ENCODE measurements at regions not wholly inside any gene's neighbourhood (a gene's known extent, or its start where the extent isn't known, plus 50 kb on each side); places are given as distances from the start of the nearest gene placed in this dataset.
"Not testable (repeated sequence)": the region's sequence is repeated elsewhere in the genome, so short reads cannot be mapped to it uniquely, and the experiment has no call there.

DNA sequence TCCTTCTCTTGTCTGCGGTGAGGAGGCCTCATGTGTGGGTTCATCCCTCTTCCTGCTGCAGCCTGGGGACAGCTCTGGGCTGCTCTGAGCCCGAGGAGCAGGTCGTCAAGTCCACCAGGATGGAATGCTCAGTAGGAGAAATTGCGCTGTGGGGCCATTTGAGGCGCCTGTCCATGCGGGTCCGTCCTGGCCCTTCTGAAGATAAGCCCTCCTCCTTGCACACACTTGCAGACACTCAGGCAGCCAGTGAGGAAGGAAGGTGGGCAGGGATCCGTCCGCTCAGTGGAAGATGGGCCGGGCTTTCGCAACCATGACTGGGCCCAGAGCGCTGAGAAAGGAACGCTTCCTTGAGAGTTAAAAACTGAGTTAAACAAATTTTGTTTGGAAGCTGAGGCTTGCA is 356.8 kb downstream of the GLRX3 start:
- DNase-seq = no peak

- DNase-seq = no peak
Measured at GRCh38 chr10:130493446-130494145, 357.4 kb downstream of the GLRX3 start.

DNA sequence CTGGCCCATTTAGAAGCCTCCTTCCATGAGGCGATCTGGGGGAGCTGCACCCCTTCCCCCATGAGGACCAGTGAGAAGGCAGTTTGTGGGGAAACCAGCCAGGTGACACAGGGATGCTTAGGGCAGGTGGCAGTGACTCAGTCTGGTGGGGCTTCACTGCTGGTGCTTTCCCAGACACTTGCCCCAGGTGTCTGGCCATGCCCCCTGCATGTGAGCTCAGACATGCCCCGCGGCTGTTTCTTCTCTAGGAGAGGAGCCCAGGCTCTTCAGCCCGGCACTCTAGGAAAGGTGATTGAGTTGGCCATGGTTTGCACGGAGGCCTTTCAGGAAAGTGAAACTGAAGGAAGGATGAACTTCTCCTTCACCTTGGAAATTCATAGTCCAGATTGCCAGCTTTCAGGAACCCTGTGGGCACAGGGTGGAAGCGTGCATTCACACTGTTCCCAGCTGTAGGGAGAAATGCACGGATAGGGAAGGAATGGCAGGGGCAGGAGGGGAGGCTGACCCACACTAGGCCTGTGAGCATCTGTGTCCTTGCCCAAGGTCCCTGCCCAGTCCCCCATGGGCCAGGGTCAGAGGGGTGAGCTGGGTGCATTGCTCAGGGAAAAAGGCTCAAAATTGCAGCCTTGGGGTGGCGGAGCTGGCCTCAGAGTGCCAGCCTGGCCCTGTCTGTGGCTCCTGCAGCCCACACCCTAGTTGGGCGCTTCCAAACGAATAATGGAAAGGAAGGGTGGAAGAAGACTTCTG is 359.1 kb downstream of the GLRX3 start:
- no peak for DNase-seq

DNA sequence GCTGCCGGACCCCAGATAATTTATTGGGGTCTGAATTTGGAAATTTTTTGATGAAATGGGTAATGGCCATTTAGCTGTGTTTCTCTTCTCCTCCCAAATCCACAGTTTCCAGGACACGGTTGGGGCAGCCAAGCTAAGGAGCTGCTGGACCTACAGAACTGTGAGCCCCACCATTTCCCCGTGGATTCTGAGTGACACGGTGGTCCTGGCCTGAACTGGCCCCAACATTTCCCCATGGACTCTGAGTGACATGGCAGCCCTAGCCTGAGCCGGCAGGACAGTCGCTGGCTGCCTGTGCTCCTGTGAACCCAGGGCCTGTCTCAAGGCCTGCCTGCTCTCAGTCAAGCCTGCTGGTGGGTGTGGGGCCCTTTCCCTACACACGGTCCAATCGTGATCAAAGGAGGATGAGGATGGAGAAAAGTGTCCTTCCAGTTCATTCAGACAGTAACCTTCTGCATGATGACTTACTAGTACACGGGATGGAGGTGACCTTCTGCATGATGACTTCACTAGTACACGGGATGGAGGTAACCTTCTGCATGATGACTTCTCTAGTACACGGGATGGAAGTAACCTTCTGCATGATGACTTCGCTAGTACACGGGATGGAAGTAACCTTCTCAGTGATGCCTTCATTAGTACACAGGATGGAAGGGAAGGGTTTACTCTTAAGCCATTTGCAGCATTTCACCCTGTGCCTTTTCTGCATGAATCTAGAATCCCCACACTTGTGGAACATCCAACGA is 359.9 kb downstream of the GLRX3 start:
- no peak for DNase-seq

DNA sequence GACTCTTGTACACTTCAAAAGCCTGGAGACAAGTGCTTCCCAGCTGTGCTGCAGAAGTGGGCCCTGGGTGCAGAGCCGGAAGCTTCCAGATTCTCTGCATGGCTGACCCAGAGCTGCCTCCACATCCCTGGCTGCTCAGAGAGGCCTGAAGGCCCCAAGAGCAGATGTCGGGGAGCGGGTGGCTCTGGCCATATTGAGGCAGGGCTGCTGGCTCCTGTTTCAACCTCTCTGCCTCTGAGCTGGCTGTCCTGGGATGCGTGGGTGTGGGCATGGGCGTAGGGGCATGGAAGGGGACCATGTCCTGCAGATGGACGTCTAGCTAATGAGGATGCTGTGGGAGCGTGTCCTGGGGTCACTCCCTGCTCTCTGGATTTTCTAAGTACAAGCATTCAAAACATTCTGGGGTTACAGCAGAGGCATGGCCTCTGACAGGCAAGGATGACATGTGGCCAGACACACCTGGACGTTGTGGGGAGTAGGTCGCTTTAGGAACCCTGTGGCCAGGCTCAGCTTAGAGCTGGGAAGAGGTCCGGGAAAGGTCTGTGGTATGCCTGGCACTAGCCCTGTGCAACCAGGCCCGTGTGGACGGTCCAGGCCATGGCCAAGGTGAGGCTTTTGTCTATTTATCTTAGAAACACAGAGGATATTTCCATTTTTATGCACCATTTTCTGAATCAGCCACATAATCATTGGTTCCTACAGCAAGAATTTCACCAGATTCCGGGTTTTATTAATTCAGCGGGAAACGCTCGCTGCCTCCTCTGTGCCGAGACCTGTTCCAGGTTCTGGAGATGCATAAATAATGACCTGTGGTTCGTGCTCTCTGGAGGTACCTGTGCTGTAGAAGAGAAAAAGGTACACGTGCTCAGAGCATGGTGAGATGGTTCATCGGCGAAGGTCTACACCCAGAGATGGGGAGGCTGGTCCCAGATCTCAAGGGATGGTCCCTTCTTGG is 361.1 kb downstream of the GLRX3 start:
- no peak for DNase-seq

DNA sequence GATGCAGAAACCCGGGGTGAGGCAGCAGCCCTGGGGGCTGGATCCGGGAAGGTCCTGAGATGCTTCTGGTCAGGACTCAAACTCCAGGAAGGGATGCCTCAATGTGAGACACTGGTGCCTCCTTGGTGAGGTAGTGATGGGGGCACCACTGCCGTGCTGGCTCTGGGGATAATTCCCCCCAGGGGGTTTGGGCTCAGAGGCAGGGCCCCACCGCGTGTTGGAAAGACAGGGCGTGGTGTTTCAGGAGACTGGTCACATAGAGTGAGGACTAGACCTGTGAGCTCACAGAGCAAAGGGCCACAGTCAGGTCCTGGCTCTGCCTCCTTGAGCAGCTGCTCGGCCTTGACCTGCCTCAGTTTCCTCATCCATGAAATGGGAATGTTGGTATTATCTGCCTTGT is 361.9 kb downstream of the GLRX3 start:
- DNase-seq = no peak

- DNase-seq = no peak
Measured at GRCh38 chr10:130498934-130499333, 362.7 kb downstream of the GLRX3 start.

GRCh38 chr10:130499541-130499940 is 363.4 kb downstream of the GLRX3 start:
- no peak for DNase-seq

GRCh38 chr10:130500261-130501000 is 364.2 kb downstream of the GLRX3 start:
- no peak for DNase-seq

- DNase-seq = no peak
Measured at GRCh38 chr10:130507461-130507860, 371.3 kb downstream of the GLRX3 start.

- DNase-seq = no peak
Measured at GRCh38 chr10:130509881-130510689, 373.9 kb downstream of the GLRX3 start.

DNA sequence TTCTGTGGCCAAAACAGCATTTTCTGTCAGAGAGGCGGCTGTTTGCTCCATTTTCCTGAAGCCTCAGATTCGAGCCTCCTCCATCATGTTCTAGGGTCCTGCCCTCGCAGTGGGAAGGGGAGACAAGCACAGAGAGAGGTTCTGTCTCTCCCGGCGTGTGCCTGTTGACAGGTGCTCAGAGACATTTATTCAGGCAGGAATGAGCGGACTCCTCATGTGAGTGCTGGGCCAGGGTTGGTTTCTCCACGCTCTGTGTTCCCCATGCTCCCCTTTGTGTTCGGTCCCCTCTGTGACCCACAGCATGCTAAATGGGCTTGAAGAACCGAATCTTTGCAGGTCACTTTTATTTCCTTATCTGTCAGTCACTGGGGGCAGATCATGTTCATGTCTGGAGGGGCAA is 374.6 kb downstream of the GLRX3 start:
- DNase-seq = no peak

GRCh38 chr10:130511766-130512165 is 375.6 kb downstream of the GLRX3 start:
- DNase-seq = no peak

- no peak for DNase-seq
Measured at GRCh38 chr10:130512936-130513335, 376.7 kb downstream of the GLRX3 start.

DNA sequence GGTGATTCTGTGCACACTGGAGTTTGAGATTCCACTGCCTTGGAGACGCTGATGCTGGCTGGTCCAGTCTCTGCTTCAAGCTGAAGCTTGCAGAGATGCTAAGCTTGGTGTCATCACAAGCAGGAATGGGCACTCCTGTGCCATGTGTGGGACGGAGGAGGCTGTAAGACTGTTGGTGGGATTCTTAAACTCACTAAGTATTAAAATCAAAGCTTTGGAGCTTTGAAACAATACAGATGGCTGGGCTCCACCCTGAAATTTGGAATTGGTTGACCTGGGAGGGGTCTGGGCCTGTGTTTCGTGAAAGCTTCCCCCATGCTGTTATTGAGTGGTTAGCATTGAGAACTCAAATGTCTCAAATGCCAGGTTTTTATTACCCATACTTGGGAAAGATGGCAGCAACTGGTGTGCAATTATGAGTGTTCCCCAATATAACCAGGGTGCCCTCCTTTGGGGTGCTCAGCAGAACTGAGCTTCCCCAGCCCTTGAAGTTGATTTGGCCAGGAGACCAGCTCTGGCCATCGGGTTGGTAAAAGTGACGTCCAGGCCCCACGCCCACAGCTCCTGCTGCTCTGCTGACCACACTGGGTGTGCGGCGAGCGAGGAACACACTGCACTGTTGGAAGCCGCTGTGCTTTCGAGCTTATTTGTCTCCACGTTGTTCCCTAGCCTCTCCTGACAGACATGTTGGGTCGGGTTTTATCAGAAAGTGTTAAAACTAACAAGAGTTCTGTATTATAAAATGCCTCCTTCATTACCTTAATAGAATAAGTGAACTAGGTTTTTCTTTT is 377.7 kb downstream of the GLRX3 start:
- no peak for DNase-seq

- DNase-seq = no peak
Measured at GRCh38 chr10:130515670-130516069, 379.5 kb downstream of the GLRX3 start.

DNA sequence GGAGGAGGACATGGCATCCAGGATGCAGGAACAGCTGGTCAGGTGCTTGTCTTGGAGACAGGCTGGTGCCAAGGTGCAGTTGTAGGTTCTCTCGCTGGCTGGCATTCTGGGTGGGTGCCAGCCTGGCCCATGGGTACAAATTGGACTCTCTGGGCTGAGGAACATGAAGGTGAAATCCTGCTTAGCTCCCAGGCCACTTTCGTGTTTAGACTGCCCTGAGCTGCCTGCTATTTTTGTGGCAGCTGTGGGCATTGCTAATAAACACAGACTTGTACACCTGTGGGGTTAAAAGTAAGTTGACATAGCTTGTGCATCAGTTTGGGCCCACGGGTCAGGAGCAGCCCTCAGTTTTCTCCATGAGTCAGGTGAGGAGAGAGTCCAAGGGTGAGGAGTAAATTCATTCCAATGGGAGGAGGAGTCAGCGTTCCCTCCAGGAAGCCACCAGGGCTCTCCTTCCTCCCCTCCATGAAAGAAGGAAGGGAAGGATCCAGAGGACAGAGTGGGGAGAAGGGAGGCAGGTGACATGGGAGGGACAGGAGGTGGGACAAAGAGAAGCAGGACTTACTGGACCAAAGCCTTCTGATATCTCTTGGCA is 380.0 kb downstream of the GLRX3 start:
- DNase-seq = no peak

DNA sequence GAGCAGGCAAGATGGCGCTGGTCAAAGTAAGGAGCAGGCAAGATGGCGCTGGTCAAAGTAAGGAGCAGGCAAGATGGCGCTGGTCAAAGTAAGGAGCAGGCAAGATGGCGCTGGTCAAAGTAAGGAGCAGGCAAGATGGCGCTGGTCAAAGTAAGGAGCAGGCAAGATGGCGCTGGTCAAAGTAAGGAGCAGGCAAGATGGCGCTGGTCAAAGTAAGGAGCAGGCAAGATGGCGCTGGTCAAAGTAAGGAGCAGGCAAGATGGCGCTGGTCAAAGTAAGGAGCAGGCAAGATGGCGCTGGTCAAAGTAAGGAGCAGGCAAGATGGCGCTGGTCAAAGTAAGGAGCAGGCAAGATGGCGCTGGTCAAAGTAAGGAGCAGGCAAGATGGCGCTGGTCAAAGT is 382.7 kb downstream of the GLRX3 start:
- not testable (repeated sequence) for DNase-seq

DNA sequence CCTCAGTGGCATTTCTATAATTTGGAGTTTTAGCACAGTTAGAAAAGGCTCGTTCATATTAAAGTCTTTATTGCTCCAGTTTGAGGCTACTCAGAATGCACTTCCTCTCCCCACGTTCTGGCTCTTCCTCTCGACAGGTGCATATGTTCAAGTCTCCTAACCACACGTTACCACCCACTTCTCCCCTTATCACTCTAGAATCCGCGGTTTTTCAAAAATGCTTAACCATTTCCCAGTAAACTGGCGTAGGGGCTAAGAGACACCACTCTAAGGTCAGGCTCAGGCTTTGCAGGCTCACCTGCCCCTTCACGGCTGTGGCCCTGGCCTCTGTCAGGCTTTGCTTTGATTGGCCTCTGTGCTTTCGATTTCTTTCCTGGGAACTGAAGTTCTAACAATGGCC is 383.6 kb downstream of the GLRX3 start:
- no peak for DNase-seq

- no peak for DNase-seq
Measured at GRCh38 chr10:130531312-130531711, 395.1 kb downstream of the GLRX3 start.
